Calu3 (cell line): ENCODE measurements at regions not wholly inside any gene's neighbourhood (a gene's known extent, or its start where the extent isn't known, plus 50 kb on each side); places are given as distances from the start of the nearest gene placed in this dataset.
"Not testable (repeated sequence)": the region's sequence is repeated elsewhere in the genome, so short reads cannot be mapped to it uniquely, and the experiment has no call there.

Experiments used
- BruUV-seq: library from RNA; stranded (reverse); fragments of 400-500 nt; replicated peaks from 2 replicates; lab custom pipeline; 2021; lab: Mats Ljungman, UMichigan
- CTCF ChIA-PET: fragments of 300-600 bp; sonication (Branson Sonifier 250); formaldehyde crosslinking; loops from one replicate; lab custom pipeline; 2022; ENCODE audit warnings: antibody characterized with exemption; lab: Charles Lee
- DNase-seq: peaks from one replicate; pipeline ENCODE4 v3.0.0; 2022
- H3K27ac Mint-ChIP-seq: one replicate; pipeline ENCODE4 v1.8.0; 2022; ENCODE audit warnings: mixed read lengths; ENCODE audit not compliant: unreplicated experiment
- H3K27me3 Mint-ChIP-seq: one replicate; pipeline ENCODE4 v1.8.0; 2022; ENCODE audit warnings: mixed read lengths; ENCODE audit not compliant: unreplicated experiment
- H3K36me3 Mint-ChIP-seq: one replicate; pipeline ENCODE4 v1.8.0; 2022; ENCODE audit warnings: mild to moderate bottlenecking, moderate library complexity, mixed read lengths; ENCODE audit not compliant: insufficient read depth, unreplicated experiment
- H3K4me1 Mint-ChIP-seq: one replicate; pipeline ENCODE4 v1.8.0; 2022; ENCODE audit warnings: mild to moderate bottlenecking, low read depth, mixed read lengths; ENCODE audit not compliant: unreplicated experiment
- H3K4me3 Mint-ChIP-seq: one replicate; pipeline ENCODE4 v1.8.0; 2022; ENCODE audit warnings: mild to moderate bottlenecking, low read depth, moderate library complexity, mixed read lengths; ENCODE audit not compliant: unreplicated experiment
- H3K9me3 Mint-ChIP-seq: one replicate; pipeline ENCODE4 v1.8.0; 2022; ENCODE audit warnings: low read depth, mixed read lengths; ENCODE audit not compliant: unreplicated experiment
- CTCF ChIP-seq: fragments of 200-600 bp; IDR thresholded peaks from one replicate; pipeline ENCODE4 v1.8.0; 2022; ENCODE audit warnings: antibody characterized with exemption; ENCODE audit not compliant: unreplicated experiment
- intact Hi-C: fragments of 100-400 bp; cut with micrococcal nuclease; formaldehyde crosslinking; loops from one replicate; pipeline ENCODE4 v1.10.0; 2022; ENCODE audit not compliant: unreplicated experiment

- intact Hi-C loops: no loop called here
- CTCF ChIA-PET: no interaction called here
- no peak overlapping the region for H3K4me3 Mint-ChIP-seq
- BruUV-seq: no TSS peak
- no peak overlapping the region for H3K27ac Mint-ChIP-seq
- H3K4me1 Mint-ChIP-seq: no peaks in the 10 kb centered on the region
- no peaks in the 10 kb centered on the region for H3K36me3 Mint-ChIP-seq
- TF ChIP-seq CTCF: no peak
- H3K9me3 Mint-ChIP-seq: no peaks in the 10 kb centered on the region
- H3K27me3 Mint-ChIP-seq: no peaks in the 10 kb centered on the region
- no peak for DNase-seq
Measured at GRCh38 chr4:24181005-24181404, 291.2 kb upstream of the PPARGC1A start.

DNA sequence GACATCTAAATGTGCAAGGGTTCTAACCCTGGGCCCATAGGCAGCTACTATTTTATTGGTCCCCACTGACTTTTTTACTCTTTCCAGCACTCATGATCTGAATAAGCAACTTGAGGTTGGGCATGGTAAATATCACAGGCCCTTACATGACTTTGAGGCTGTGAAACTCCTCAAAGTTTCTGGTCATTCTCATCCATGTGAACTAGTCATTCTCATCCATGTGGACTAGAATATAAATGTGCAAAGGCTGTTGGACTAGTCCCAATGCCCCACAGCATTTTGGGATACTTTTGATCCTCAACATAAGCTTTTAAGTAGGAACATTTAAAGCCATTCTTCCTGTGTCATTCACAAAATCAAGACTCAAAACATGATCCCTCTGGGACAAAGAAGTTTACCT is 290.7 kb upstream of the PPARGC1A start:
- intact Hi-C loops: no loop called here
- Mint-ChIP-seq H3K4me3 (no peak overlapping the region), H3K27ac (no peak overlapping the region), H3K4me1 (no peaks in the 10 kb centered on the region), H3K27me3 (no peaks in the 10 kb centered on the region), H3K9me3 (no peaks in the 10 kb centered on the region), H3K36me3 (no peaks in the 10 kb centered on the region)
- no TSS peak for BruUV-seq
- no peak for TF ChIP-seq CTCF
- CTCF ChIA-PET: no interaction called here
- DNase-seq: no peak

DNA sequence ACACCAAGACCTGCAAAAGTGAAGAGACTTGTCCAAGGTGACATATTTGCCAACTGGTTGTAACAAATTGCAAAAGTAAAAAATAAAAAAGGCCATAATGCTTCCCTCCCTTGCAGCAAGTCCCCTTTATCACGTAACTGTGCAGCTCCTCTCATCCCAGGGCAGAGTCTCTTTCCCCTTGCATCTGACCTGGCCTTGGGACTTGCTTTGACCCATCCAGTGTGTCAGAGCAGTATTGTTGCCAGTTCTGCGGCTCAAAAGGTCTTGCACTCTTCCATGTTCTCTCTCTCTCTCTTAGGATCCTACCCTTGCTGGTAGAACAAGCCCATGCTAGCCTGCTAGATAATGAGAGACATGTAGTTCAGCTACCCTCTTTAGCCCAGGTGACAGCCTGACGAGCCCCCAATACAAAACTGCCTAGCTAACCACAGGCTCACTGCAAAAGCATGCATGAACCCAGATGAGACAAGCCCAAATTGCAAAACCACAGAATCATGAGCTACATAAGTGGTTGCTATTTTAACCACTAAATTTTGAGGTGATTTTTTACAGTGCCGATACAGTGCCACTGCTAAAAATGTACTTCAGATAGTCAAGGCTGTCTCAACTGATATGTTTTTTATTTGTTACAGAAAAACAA is 289.5 kb upstream of the PPARGC1A start:
- intact Hi-C loops: no loop called here
- H3K27me3 Mint-ChIP-seq: no peaks in the 10 kb centered on the region
- H3K4me1 Mint-ChIP-seq: no peaks in the 10 kb centered on the region
- H3K36me3 Mint-ChIP-seq: no peaks in the 10 kb centered on the region
- no peak for TF ChIP-seq CTCF
- no peak overlapping the region for H3K27ac Mint-ChIP-seq
- H3K9me3 Mint-ChIP-seq: no peaks in the 10 kb centered on the region
- no peak overlapping the region for H3K4me3 Mint-ChIP-seq
- BruUV-seq: no TSS peak
- no peak for DNase-seq
- CTCF ChIA-PET: interaction anchor here (0.6 kb wide), 1 partner anchor 74 kb away, joined by 4 read pairs; no protein-coding TSS in a partner anchor

DNA sequence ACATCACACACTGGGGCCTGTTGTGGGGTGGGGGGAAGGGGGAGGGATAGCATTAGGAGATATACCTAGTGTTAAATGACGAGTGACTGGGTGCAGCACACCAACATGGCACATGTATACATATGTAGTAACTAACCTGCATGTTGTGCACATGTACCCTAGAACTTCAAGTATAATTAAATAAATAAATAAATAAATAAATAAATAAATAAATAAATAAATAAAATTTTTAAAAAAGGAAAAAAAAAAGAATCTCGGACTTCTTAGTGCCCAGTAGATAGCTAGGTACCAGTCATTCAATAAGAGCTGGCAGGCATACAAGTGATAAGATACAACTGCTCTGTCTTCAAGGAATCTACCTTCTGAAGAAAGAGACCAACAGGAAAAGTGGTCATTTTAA is 287.6 kb upstream of the PPARGC1A start:
- H3K4me3 Mint-ChIP-seq, H3K4me1 Mint-ChIP-seq, BruUV-seq, H3K36me3 Mint-ChIP-seq, H3K27me3 Mint-ChIP-seq, DNase-seq, H3K27ac Mint-ChIP-seq, CTCF ChIA-PET, intact Hi-C loops, H3K9me3 Mint-ChIP-seq: not testable (repeated sequence)

GRCh38 chr4:24175707-24176106 is 285.9 kb upstream of the PPARGC1A start:
- peaks cover 16% of the 10 kb centered on the region for H3K27me3 Mint-ChIP-seq
- TF ChIP-seq CTCF: no peak
- no peak overlapping the region for H3K4me3 Mint-ChIP-seq
- no peaks in the 10 kb centered on the region for H3K9me3 Mint-ChIP-seq
- H3K4me1 Mint-ChIP-seq: no peaks in the 10 kb centered on the region
- no peak overlapping the region for H3K27ac Mint-ChIP-seq
- DNase-seq: no peak
- intact Hi-C loops: no loop called here
- CTCF ChIA-PET: no interaction called here
- no TSS peak for BruUV-seq
- no peaks in the 10 kb centered on the region for H3K36me3 Mint-ChIP-seq
